ENCODE measurements at regions not wholly inside any gene's neighbourhood (a gene's known extent, or its start where the extent isn't known, plus 50 kb on each side); places are given as distances from the start of the nearest gene placed in this dataset.

GRCh38 chr20:24877652-24878051 lies 71.4 kb upstream of the CST7 start:
- no peak for DNase-seq

DNA sequence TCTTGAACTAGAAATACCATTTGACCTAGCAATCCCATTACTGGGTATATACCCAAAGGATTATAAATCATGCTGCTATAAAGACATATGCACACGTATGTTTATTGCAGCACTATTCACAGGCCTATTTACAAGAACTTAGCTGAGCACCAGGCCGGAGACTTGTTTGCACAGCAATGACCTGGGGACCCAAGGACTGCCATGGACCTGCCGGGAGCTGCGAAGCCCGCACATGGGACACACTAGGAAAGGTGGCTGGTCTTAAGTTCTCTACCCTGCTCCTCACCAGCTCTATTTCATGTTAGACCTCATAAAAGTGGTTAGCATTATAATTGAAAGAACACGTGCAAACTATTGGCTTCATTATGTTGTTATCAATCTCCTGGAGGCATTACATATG lies 70.4 kb upstream of the CST7 start:
- DNase-seq: no peak

DNA sequence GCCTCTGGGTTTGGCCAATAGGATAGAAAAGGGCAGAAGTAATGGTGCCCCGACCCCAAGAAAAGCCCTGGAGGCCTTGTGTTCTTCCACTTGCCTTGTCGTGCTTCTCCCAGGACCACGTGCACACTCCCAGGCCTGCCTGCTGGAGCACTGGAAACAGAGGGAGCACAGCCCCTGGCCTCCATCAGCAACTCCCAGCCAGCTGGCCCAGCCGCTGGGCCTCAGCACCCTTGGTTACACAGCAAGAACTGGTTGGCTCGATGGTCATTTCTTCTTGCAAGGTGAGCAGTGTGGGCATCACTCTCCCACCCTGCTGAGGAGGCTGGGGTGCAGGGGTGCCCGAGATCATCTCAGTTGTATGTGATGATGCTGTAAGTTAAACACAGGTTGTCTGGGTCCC lies 69.2 kb upstream of the CST7 start:
- no peak for DNase-seq

DNA sequence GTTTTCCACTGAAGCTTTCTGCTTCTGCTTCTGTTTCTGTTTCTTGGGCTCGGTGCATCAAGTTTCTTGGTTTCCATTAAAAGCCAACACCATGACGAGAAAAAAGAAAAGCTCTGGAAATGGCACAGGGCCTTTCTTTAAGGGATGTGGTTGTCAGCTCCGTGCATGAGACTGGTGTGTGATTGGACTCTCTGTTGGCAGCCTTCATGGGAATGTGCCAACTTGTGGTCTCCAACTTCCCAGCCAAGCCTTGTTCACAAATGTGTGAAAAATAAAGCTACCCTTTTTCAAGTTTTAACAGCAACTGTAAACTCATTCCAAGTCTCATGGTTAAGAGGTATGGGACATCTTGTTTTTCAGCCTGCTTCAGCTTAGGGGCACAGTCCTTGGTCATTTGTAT lies 68.7 kb upstream of the CST7 start:
- no peak for DNase-seq

GRCh38 chr20:24890286-24890685 lies 58.8 kb upstream of the CST7 start:
- no peak for DNase-seq

DNA sequence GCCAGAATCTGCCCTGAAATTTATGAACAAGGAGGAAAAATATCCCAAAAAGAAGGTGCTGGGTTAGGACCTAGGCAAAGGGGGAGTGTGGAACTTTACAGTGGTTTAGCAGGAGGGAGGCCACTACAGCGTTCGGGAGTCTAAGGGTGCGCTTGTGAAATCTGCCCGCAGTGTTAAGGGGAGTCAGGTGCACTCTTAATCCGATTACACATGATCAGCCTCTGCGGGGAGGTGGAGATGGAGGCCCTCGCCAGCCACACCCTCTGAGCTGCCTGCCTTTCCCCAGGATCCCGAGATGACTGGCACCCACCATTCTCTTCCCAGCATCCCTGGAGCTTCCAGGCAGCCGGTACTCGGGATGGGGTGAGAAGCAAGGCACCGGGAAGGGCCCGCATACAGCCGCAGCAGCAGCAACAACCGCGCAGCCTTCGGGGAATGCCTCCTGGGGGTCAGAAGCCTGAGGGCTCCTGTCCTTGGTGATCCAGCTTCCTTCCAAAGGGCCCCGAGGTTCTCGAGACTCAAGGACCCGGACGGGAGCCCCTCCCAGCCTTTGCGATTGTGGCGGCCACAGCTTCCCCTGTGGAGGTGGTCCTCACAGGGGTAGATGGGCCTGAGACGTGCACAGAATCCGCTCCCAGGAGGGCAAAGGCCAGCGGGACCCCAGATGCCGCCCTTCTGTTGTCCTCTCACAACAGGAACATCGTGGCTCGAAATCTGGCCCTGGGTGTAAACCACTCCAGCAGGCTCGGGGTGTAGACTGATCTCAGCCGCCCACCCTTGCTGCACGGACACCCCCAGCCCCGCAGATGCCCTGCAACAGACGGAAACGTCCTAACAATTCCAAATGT lies 57.3 kb upstream of the CST7 start:
- no peak for DNase-seq

DNA sequence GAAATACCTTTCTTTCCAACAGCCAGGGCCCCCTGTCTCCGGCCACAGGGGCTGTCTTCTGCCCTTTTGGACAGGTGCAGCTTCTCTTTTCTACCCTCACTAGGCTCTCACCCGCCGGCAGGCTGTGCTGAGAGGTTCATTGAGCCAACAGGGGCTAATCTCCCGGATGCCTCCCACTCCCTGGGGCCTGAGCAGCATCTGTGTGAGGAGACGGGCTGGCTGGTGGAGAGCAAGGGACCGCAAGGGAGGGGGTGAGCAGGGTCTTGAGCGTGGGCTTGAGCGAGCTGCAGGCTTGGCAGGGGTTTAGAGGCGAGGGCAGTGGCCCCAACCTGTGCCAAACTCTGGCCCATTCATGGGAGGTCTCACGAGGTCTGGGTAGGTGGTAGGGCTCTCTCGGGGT lies 56.5 kb upstream of the CST7 start:
- DNase-seq: no peak

- DNase-seq: no peak
Measured at GRCh38 chr20:24892931-24893330, 56.1 kb upstream of the CST7 start.

DNA sequence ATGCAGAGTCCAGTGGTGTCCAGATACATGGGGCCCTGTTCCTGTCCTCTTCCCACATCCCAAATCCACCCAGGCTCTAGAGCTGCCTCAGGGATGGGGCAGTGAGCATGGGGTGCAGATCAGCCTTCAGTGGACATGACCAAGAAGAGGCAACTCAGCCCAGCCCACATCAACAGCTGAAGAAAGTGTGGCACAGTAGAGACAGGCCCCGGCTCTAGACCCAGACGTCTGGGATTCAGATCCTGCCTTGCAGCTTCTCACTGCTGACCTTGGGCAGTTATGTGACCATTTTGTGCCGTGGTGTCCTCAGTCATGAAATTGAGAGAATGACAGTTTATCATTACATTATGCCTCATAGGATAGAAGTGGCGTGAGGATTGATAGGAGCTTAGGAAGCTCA lies 54.6 kb upstream of the CST7 start:
- no peak for DNase-seq

DNA sequence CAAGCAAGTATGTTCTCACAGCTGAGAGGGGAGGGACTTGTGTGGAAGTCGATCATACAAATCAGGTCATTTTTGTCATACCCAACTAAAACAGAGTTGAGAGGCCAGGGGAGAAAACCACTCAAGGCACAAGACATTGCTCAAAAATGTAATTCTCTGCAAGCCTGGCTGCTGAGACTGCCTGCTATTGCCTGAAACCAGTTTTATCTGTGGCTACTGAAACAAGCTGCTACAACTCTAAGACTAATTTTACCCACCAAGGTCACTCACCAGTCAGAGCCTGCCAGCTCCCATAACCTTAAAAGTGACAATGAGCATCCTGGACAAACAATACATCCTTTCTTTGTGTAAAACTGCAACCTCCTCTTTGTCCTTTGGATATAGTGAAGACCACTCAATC lies 54.1 kb upstream of the CST7 start:
- DNase-seq: no peak

- no peak for DNase-seq
Measured at GRCh38 chr20:24895431-24895830, 53.6 kb upstream of the CST7 start.

- DNase-seq: no peak
Measured at GRCh38 chr20:24895898-24896658, 53.0 kb upstream of the CST7 start.

GRCh38 chr20:24896984-24897383 lies 52.1 kb upstream of the CST7 start:
- DNase-seq: no peak

GRCh38 chr20:24897974-24898373 lies 51.1 kb upstream of the CST7 start:
- DNase-seq: no peak

GRCh38 chr20:24899153-24899552 lies 49.9 kb upstream of the CST7 start:
- no peak for DNase-seq
